Calu3 (cell line): ENCODE measurements at regions not wholly inside any gene's neighbourhood (a gene's known extent, or its start where the extent isn't known, plus 50 kb on each side); places are given as distances from the start of the nearest gene placed in this dataset.

Source experiments
- BruUV-seq: library from RNA; stranded (reverse); fragments of 400-500 nt; replicated peaks from 2 replicates; lab custom pipeline; 2021; lab: Mats Ljungman, UMichigan
- CTCF ChIA-PET: fragments of 300-600 bp; sonication (Branson Sonifier 250); formaldehyde crosslinking; loops from one replicate; lab custom pipeline; 2022; ENCODE audit warnings: antibody characterized with exemption; lab: Charles Lee
- DNase-seq: peaks from one replicate; pipeline ENCODE4 v3.0.0; 2022
- H3K27ac Mint-ChIP-seq: one replicate; pipeline ENCODE4 v1.8.0; 2022; ENCODE audit warnings: mixed read lengths; ENCODE audit not compliant: unreplicated experiment
- H3K27me3 Mint-ChIP-seq: one replicate; pipeline ENCODE4 v1.8.0; 2022; ENCODE audit warnings: mixed read lengths; ENCODE audit not compliant: unreplicated experiment
- H3K36me3 Mint-ChIP-seq: one replicate; pipeline ENCODE4 v1.8.0; 2022; ENCODE audit warnings: mild to moderate bottlenecking, moderate library complexity, mixed read lengths; ENCODE audit not compliant: insufficient read depth, unreplicated experiment
- H3K4me1 Mint-ChIP-seq: one replicate; pipeline ENCODE4 v1.8.0; 2022; ENCODE audit warnings: mild to moderate bottlenecking, low read depth, mixed read lengths; ENCODE audit not compliant: unreplicated experiment
- H3K4me3 Mint-ChIP-seq: one replicate; pipeline ENCODE4 v1.8.0; 2022; ENCODE audit warnings: mild to moderate bottlenecking, low read depth, moderate library complexity, mixed read lengths; ENCODE audit not compliant: unreplicated experiment
- H3K9me3 Mint-ChIP-seq: one replicate; pipeline ENCODE4 v1.8.0; 2022; ENCODE audit warnings: low read depth, mixed read lengths; ENCODE audit not compliant: unreplicated experiment
- CTCF ChIP-seq: fragments of 200-600 bp; IDR thresholded peaks from one replicate; pipeline ENCODE4 v1.8.0; 2022; ENCODE audit warnings: antibody characterized with exemption; ENCODE audit not compliant: unreplicated experiment
- intact Hi-C: fragments of 100-400 bp; cut with micrococcal nuclease; formaldehyde crosslinking; loops from one replicate; pipeline ENCODE4 v1.10.0; 2022; ENCODE audit not compliant: unreplicated experiment

- no TSS peak for BruUV-seq
- H3K36me3 Mint-ChIP-seq, result no peaks in the 10 kb centered on the region
- DNase-seq, result no peak
- peaks cover 3% of the 10 kb centered on the region for H3K9me3 Mint-ChIP-seq
- no peak for TF ChIP-seq CTCF
- H3K27ac Mint-ChIP-seq, result no peak overlapping the region
- intact Hi-C loops, result no loop called here
- no peak overlapping the region for H3K4me3 Mint-ChIP-seq
- CTCF ChIA-PET, result interaction anchor here (0.7 kb wide), 1 partner anchor 630 kb away, joined by 4 read pairs; no protein-coding TSS in a partner anchor
- H3K4me1 Mint-ChIP-seq, result no peaks in the 10 kb centered on the region
- H3K27me3 Mint-ChIP-seq, result no peaks in the 10 kb centered on the region
Measured at GRCh38 chr18:71456206-71456605, 1087.9 kb downstream of the CBLN2 start.

GRCh38 chr18:71450257-71450656 lies 1093.9 kb downstream of the CBLN2 start:
- no peak for DNase-seq
- no peaks in the 10 kb centered on the region for H3K27me3 Mint-ChIP-seq
- no peak overlapping the region for H3K4me3 Mint-ChIP-seq
- CTCF ChIA-PET, result no interaction called here
- H3K4me1 Mint-ChIP-seq, result no peaks in the 10 kb centered on the region
- H3K9me3 Mint-ChIP-seq, result no peaks in the 10 kb centered on the region
- intact Hi-C loops, result no loop called here
- H3K27ac Mint-ChIP-seq, result no peak overlapping the region
- TF ChIP-seq CTCF, result no peak
- H3K36me3 Mint-ChIP-seq, result no peaks in the 10 kb centered on the region
- BruUV-seq, result no TSS peak

GRCh38 chr18:71443706-71444480 lies 1100.2 kb downstream of the CBLN2 start:
- CTCF ChIA-PET, result no interaction called here
- H3K27ac Mint-ChIP-seq, result no peak overlapping the region
- no peak for DNase-seq
- H3K27me3 Mint-ChIP-seq, result no peaks in the 10 kb centered on the region
- H3K4me1 Mint-ChIP-seq, result no peaks in the 10 kb centered on the region
- intact Hi-C loops, result no loop called here
- peaks cover 2% of the 10 kb centered on the region for H3K9me3 Mint-ChIP-seq
- H3K4me3 Mint-ChIP-seq, result no peak overlapping the region
- no TSS peak for BruUV-seq
- no peaks in the 10 kb centered on the region for H3K36me3 Mint-ChIP-seq
- TF ChIP-seq CTCF, result no peak

- TF ChIP-seq CTCF, result no peak
- Mint-ChIP-seq H3K27me3 (no peaks in the 10 kb centered on the region), H3K36me3 (no peaks in the 10 kb centered on the region), H3K27ac (no peak overlapping the region), H3K4me1 (no peaks in the 10 kb centered on the region), H3K4me3 (no peak overlapping the region), H3K9me3 (peaks cover 2% of the 10 kb centered on the region)
- CTCF ChIA-PET, result no interaction called here
- intact Hi-C loops, result no loop called here
- no TSS peak for BruUV-seq
- no peak for DNase-seq
Measured at GRCh38 chr18:71442731-71443141, 1101.4 kb downstream of the CBLN2 start.
